ENCODE measurements at regions not wholly inside any gene's neighbourhood (a gene's known extent, or its start where the extent isn't known, plus 50 kb on each side); places are given as distances from the start of the nearest gene placed in this dataset.

- DNase-seq, result no peak
Observed at GRCh38 chr5:89904442-89904841, 505.1 kb downstream of the CETN3 start.

- no peak for DNase-seq
Observed at GRCh38 chr5:89901983-89902382, 507.6 kb downstream of the CETN3 start.

GRCh38 chr5:89901346-89901745, 508.2 kb downstream of the CETN3 start:
- no peak for DNase-seq

- no peak for DNase-seq
Observed at GRCh38 chr5:89900346-89900745, 509.2 kb downstream of the CETN3 start.

GRCh38 chr5:89899559-89899958, 510.0 kb downstream of the CETN3 start:
- no peak for DNase-seq

GRCh38 chr5:89893546-89893945, 516.0 kb downstream of the CETN3 start:
- no peak for DNase-seq

GRCh38 chr5:89885670-89886069, 523.9 kb downstream of the CETN3 start:
- no peak for DNase-seq

GRCh38 chr5:89883967-89884366, 525.6 kb downstream of the CETN3 start:
- DNase-seq, result no peak

- DNase-seq, result no peak
Observed at GRCh38 chr5:89878140-89879132, 531.1 kb downstream of the CETN3 start.

- no peak for DNase-seq
Observed at GRCh38 chr5:89871906-89872305, 537.6 kb downstream of the CETN3 start.

- DNase-seq, result no peak
Observed at GRCh38 chr5:89869346-89869745, 540.2 kb downstream of the CETN3 start.

GRCh38 chr5:89866410-89866809, 543.1 kb downstream of the CETN3 start:
- no peak for DNase-seq

GRCh38 chr5:89864941-89865340, 544.6 kb downstream of the CETN3 start:
- no peak for DNase-seq

- DNase-seq, result no peak
Observed at GRCh38 chr5:89857790-89858189, 551.8 kb downstream of the CETN3 start.

- DNase-seq, result no peak
Observed at GRCh38 chr5:89855417-89855816, 554.1 kb downstream of the CETN3 start.

GRCh38 chr5:89851911-89852310, 557.6 kb downstream of the CETN3 start:
- no peak for DNase-seq

GRCh38 chr5:89850513-89850865, 559.1 kb downstream of the CETN3 start:
- DNase-seq, result no peak

- no peak for DNase-seq
Observed at GRCh38 chr5:89849830-89850512, 559.6 kb downstream of the CETN3 start.

- no peak for DNase-seq
Observed at GRCh38 chr5:89847743-89848142, 561.8 kb downstream of the CETN3 start.

- DNase-seq, result no peak
Observed at GRCh38 chr5:89844548-89844947, 565.0 kb downstream of the CETN3 start.

- DNase-seq, result no peak
Observed at GRCh38 chr5:89842531-89842930, 567.0 kb downstream of the CETN3 start.

GRCh38 chr5:89840906-89841305, 568.6 kb downstream of the CETN3 start:
- DNase-seq, result no peak

- no peak for DNase-seq
Observed at GRCh38 chr5:89830691-89831090, 578.9 kb downstream of the CETN3 start.

- DNase-seq, result no peak
Observed at GRCh38 chr5:89827960-89828359, 581.6 kb downstream of the CETN3 start.
